ENCODE measurements at regions not wholly inside any gene's neighbourhood (a gene's known extent, or its start where the extent isn't known, plus 50 kb on each side); places are given as distances from the start of the nearest gene placed in this dataset.

GRCh38 chr2:22838461-22838860, 546.5 kb upstream of the KLHL29 start:
- no peak for DNase-seq (ENCODE audit: low spot score)

DNA sequence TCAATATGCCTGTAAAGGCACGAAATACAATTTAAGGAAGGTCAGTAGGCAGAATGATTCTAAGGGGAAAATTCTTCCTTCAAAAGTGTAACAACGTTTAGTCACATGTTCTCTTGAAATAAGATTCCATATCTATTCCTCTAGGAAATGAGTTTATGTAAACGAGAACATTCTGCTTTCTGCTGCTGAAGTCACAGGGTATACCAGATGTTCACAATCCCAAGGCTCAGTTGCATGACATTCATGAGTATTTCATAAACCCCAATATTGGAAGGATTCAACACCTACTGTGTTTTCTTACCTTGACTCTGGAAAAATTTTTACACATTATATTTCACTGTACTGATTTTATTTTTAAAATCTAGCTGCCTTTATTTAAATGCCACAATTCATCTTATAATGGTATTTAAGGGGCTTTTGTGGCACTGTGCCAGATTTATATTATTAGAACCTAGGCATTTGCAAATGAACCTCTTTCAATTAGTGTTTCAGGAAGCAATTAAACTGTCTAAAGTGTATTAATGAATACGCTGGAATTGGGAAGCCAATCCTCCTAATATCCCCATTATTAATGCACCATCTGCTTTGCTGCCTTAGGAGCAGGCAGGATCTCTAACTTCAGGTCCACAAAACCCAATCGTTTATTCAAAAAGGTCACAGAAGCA, 542.6 kb upstream of the KLHL29 start:
- DNase-seq (ENCODE audit: low spot score), result no peak

GRCh38 chr2:22843919-22844537, 541.0 kb upstream of the KLHL29 start:
- no peak for DNase-seq (ENCODE audit: low spot score)

DNA sequence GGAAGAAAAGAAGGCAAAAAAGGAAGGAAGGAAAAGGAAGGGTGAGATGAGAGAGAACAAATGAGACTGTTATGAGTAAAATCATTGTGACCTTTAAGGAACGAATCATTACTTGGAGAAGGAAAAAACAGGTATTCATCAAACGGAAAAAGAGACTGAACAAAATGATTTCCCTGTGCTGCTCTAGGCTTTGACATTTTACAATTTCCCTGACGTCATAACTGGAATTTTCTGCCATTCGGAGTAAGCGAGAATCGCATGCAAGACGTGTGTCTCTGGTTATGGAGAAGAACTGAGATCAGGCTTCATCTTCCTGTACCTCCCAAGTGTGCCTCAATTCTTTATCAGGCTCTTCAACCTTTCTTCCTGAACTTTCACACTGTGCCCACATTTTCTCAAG, 534.7 kb upstream of the KLHL29 start:
- DNase-seq (ENCODE audit: low spot score), result no peak

- DNase-seq (ENCODE audit: low spot score), result no peak
Observed at GRCh38 chr2:22854588-22854987, 530.4 kb upstream of the KLHL29 start.

- DNase-seq (ENCODE audit: low spot score), result no peak
Observed at GRCh38 chr2:22855081-22855480, 529.9 kb upstream of the KLHL29 start.

DNA sequence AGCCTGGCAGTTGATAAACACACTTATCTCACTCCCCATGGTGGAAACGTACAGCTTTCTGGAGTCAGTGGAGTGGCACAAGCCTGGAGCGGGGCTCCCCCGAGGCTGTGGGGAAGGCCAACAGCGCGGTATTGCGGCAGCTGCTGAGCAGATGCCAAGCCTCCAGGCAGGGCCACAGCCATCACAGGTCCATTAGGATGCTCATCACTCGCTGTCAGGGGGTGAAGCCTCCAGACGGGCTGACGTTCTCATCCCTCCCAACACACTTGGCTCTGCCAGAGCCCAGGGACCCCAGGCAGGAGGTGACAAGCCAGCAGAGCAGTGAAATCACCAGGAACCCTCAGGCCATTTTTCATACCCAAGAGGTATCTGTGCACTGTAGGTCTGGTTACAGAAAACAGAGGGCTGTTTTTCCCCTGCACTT, 529.2 kb upstream of the KLHL29 start:
- no peak for DNase-seq (ENCODE audit: low spot score)

DNA sequence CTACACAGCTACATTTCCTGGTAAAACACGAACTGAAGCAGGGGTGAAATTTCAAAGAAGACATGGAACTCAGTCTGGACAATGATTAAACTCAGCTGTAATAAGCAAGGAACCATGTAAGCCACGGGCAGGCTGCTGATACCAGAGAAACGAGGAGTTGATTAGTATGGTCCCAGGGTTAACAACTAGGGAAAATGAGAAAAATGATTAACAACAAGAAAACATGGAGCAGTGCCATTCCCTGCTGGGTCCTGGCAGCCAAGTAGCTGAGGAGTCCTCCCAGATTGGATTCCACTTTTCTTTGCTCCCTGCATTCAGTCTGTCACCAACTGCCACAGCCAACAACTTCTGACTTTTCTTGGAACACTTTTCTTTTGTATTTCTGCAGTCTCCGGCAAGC, 517.0 kb upstream of the KLHL29 start:
- no peak for DNase-seq (ENCODE audit: low spot score)

DNA sequence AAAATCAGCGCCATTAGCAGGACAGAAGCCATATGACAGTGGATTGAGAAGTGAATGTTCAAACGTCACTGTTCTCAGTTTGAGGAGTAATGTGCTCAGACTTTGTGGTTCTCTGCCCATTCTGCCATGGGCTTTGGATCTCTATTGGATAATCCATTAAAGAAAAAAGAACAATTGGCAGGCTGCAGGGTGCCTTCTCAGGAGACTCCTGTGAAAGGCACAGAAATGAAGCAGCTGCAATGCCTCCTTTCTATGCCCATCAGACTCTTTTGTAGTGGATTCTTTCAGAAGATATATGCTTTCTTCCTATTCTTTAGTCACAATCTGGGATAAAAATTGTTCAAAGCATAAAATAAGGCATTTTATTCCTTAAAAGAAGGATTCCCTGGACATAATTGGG, 506.9 kb upstream of the KLHL29 start:
- DNase-seq (ENCODE audit: low spot score), result no peak

GRCh38 chr2:22879009-22879863, 505.7 kb upstream of the KLHL29 start:
- DNase-seq (ENCODE audit: low spot score), result no peak

- no peak for DNase-seq (ENCODE audit: low spot score)
Observed at GRCh38 chr2:22880161-22880560, 504.8 kb upstream of the KLHL29 start.

- no peak for DNase-seq (ENCODE audit: low spot score)
Observed at GRCh38 chr2:22882011-22882410, 503.0 kb upstream of the KLHL29 start.

DNA sequence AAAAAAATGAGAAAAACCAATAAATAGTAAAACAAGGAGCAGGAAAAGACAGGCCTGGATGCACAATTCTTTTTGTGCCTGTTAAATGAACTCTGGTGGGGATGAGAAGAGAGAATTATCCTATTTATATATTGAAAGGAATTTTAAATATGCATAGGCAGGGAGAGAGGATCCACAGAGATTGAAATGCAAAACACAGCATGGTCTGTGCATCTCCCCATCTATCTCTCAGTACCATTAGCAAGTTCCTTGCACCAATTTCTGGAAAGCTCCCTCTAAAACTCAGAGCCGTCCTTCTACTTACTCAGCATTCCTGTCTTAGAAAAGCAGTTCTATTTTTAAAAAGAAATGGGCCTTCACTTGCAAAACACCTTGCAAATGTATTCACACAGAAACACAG, 502.3 kb upstream of the KLHL29 start:
- DNase-seq (ENCODE audit: low spot score), result no peak

DNA sequence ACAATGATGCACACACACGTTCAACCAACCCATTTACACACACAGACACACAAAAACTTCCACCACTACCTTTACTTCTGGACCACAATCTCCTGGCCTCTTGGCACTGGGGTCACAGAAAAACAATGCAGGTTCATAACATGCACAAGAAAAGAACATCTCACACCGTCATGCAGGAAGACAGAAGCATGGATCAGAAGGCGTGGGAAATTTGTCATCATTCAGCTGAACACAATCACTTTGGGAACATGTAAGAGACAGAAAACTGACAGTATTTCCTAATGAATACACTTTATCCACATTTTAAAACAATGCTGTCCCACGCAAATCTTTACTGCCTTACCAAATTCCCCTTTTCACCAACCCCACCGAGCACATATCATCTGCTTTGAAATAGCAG, 501.9 kb upstream of the KLHL29 start:
- DNase-seq (ENCODE audit: low spot score), result no peak

DNA sequence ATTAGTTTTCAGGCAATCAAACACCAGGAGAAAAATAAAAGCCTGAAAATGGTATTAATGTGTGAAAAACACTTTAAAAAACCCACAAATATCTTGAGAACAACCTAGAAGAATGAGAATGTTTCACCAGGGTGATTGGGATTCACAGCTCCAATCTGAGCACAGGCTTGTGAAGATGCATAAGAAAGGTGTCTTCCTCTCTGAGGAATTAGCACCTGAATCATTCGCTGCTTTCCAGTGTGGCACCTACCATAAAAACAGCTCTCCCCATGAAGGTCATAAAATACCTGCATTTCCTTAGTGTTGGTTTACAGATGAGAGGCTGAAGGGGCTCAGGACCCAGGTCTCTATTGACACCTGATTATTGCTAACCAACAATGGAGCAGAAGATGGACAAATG, 499.7 kb upstream of the KLHL29 start:
- DNase-seq (ENCODE audit: low spot score), result no peak

GRCh38 chr2:22887426-22887825, 497.6 kb upstream of the KLHL29 start:
- DNase-seq (ENCODE audit: low spot score), result no peak

- DNase-seq (ENCODE audit: low spot score), result no peak
Observed at GRCh38 chr2:22887845-22888244, 497.1 kb upstream of the KLHL29 start.

DNA sequence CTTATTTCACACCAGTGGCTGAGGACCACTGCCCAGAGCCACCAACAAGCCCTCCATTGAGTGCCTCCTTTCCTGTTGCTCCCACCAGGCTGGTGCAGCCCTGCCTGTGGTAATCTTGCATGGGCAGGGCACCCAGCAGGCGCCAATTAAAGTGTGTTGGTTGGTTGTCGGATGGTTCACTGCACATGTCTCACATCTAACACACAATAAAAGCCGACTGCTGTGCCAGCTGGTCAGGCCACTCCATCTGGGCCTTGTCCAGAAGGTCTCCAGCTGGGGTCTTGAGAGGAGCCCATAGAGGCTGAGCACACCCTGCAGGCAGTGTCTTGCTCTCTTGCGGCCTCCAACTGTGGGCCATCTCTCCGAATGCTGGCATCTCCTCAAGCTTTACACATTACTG, 494.8 kb upstream of the KLHL29 start:
- DNase-seq (ENCODE audit: low spot score), result no peak

DNA sequence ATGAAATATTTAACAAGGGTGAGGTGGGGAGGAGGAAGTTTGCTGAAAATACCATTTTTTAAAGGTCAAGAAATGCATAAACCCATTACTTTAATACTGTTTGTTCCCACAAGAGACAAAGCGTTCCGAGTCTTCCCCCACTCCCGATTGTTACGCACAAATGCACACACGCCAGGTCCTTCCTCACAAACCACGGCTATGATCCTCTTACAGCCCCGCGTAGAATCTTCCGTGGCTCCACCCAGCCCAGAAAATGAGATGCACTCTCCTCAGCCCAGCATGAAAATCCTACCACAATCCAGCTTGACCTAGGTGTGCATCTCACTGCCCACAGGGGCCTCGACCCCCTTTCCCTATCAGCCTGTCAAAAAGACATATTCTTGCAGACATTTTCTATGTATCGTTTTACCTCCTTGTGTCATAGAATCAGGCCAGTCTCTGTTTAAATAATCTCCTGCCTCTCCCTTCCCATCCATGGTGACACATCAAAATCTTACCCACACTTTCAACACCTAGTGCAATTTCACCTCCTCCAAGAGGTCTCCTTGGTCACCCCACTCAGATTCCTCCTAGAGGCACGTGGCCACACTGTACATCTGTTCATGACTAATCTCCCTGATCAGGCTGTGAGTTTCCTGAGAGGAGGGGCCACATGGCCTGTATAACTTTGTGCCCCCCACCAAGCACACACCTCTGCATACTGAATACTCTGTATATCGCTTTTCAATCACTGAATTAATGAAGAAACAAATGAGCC, 491.0 kb upstream of the KLHL29 start:
- no peak for DNase-seq (ENCODE audit: low spot score)

- no peak for DNase-seq (ENCODE audit: low spot score)
Observed at GRCh38 chr2:22894761-22895160, 490.2 kb upstream of the KLHL29 start.

DNA sequence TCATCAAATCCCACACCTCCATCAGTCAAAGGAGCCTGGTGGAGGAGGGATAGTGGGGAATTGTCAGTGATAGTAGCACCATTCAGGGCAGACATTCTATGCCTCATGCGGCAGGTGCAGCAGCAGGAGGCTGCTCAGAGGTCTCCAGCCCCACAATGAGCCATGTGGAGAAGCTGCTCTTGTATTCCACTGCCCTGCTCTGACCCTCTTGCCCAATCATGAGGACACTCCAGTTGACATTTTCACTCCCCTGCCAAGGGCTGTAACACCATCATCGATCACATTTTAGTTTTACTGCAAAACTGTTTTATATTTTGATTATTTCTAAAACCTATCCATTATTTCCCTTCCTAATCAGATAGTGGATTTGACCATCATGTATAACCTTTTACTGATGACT, 487.6 kb upstream of the KLHL29 start:
- DNase-seq (ENCODE audit: low spot score), result no peak

GRCh38 chr2:22900674-22901073, 484.3 kb upstream of the KLHL29 start:
- no peak for DNase-seq (ENCODE audit: low spot score)

Measured in ecto neural progenitor cell (in vitro differentiated cells).